ENCODE measurements at regions not wholly inside any gene's neighbourhood (a gene's known extent, or its start where the extent isn't known, plus 50 kb on each side); places are given as distances from the start of the nearest gene placed in this dataset.

GRCh38 chr3:40997711-40998519 is 201.4 kb upstream of the CTNNB1 start:
- no peak for DNase-seq

- no peak for DNase-seq
These were observed 199.6 kb upstream of the CTNNB1 start for GRCh38 chr3:40999682-41000081.

- DNase-seq, result no peak
These were observed 198.8 kb upstream of the CTNNB1 start for GRCh38 chr3:41000471-41000870.

- DNase-seq, result no peak
These were observed 197.7 kb upstream of the CTNNB1 start for GRCh38 chr3:41001556-41001955.

- peak in 1 of 4 experiments; percentile 11 for DNase-seq
These were observed 197.2 kb upstream of the CTNNB1 start for GRCh38 chr3:41002104-41002503.

GRCh38 chr3:41007399-41007798 is 191.9 kb upstream of the CTNNB1 start:
- DNase-seq, result no peak

- no peak for DNase-seq
These were observed 187.5 kb upstream of the CTNNB1 start for GRCh38 chr3:41011854-41012253.

GRCh38 chr3:41018855-41019254 is 180.4 kb upstream of the CTNNB1 start:
- DNase-seq, result no peak

GRCh38 chr3:41024031-41024836 is 175.1 kb upstream of the CTNNB1 start:
- DNase-seq, result no peak

- no peak for DNase-seq
These were observed 172.7 kb upstream of the CTNNB1 start for GRCh38 chr3:41026394-41027177.

- DNase-seq, result no peak
These were observed 169.9 kb upstream of the CTNNB1 start for GRCh38 chr3:41029356-41029755.

GRCh38 chr3:41030220-41030619 is 169.1 kb upstream of the CTNNB1 start:
- no peak for DNase-seq

- no peak for DNase-seq
These were observed 167.9 kb upstream of the CTNNB1 start for GRCh38 chr3:41031401-41031800.

- DNase-seq, result no peak
These were observed 165.3 kb upstream of the CTNNB1 start for GRCh38 chr3:41033956-41034519.

GRCh38 chr3:41035456-41036022 is 163.8 kb upstream of the CTNNB1 start:
- DNase-seq, result no peak

GRCh38 chr3:41037651-41038334 is 161.5 kb upstream of the CTNNB1 start:
- no peak for DNase-seq

- no peak for DNase-seq
These were observed 159.0 kb upstream of the CTNNB1 start for GRCh38 chr3:41040256-41040655.

- no peak for DNase-seq
These were observed 157.8 kb upstream of the CTNNB1 start for GRCh38 chr3:41041462-41041861.

- DNase-seq, result no peak
These were observed 157.4 kb upstream of the CTNNB1 start for GRCh38 chr3:41041899-41042298.

- DNase-seq, result no peak
These were observed 154.8 kb upstream of the CTNNB1 start for GRCh38 chr3:41044523-41044922.

- no peak for DNase-seq
These were observed 153.8 kb upstream of the CTNNB1 start for GRCh38 chr3:41045491-41045890.

- DNase-seq, result no peak
These were observed 149.2 kb upstream of the CTNNB1 start for GRCh38 chr3:41050144-41050543.
